ENCODE measurements at regions not wholly inside any gene's neighbourhood (a gene's known extent, or its start where the extent isn't known, plus 50 kb on each side); places are given as distances from the start of the nearest gene placed in this dataset.

DNA sequence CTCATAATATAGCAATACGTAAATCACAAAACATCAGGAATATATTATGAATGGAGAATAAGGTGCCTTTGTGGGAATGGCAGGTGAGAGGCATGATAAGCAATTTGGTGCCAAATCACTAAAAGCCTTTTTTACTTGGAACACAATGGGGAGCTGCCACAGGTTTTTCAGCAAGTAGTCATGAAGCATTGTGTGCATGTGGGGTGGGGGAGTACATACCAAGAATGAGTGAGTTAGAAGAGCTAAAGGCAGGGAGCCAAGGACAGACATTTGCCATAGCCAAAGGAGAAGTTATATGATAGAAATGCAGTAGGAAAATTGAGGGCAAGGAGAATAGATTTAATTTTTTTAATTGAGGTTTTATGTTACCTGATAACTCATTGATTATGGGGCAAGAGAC lies 445.0 kb upstream of the SMC2 start:
- intact Hi-C loops (cut with micrococcal nuclease) (no loop called here), dilution Hi-C loops (cut with MboI; ENCODE audit: extremely low pct_ligation_motif_present, low sequenced_read_pairs) (no loop called here)
- no peaks in the 10 kb centered on the region for H3K9me1 ChIP-seq (replicated peaks; ENCODE audit: control insufficient read depth, extremely low read depth, insufficient read depth, low read length)
- H3K27me3 ChIP-seq (ENCODE audit: control insufficient read depth in 2 of 2, insufficient read depth in 2 of 2, low read length in 2 of 2): no peaks in the 10 kb centered on the region
- H3K36me3 ChIP-seq (ENCODE audit: control insufficient read depth in 2 of 2, extremely low read depth in 1 of 2, insufficient read depth in 2 of 2, low read length in 2 of 2): no peaks in the 10 kb centered on the region
- no peaks in the 10 kb centered on the region for H3K9me3 ChIP-seq (replicated peaks; ENCODE audit: control insufficient read depth, insufficient read depth, low read length)
- CTCF ChIA-PET: no interaction called here
- H4K20me1 ChIP-seq (replicated peaks; ENCODE audit: control insufficient read depth, extremely low read depth, insufficient read depth, low read length): no peaks in the 10 kb centered on the region
- no peak for FAIRE-seq
- H3K27ac ChIP-seq (ENCODE audit: insufficient read depth, low read depth, low read length): no peak overlapping the region
- H3K4me3 ChIP-seq (replicated peaks in 1 of 3; ENCODE audit: insufficient read depth in 1 of 3, low read depth in 1 of 3, low read length in 3 of 3): no peak overlapping the region
- DNase-seq (ENCODE audit: low read depth, low spot score): no peak
- no peaks in the 10 kb centered on the region for H3K79me2 ChIP-seq (ENCODE audit: control insufficient read depth, insufficient read depth, low read length)
- H3K4me2 ChIP-seq (ENCODE audit: insufficient read depth, low read length): no peak overlapping the region
- no peaks in the 10 kb centered on the region for H3K4me1 ChIP-seq (ENCODE audit: control insufficient read depth, extremely low read depth, insufficient read depth, low read length)
- TF ChIP-seq POLR2A (IDR thresholded peaks at IDR 0.05; ENCODE audit: low read depth, low read length) (no peak), FOS (IDR thresholded peaks at IDR 0.05; ENCODE audit: borderline replicate concordance, insufficient read depth, low read length) (no peak), POLR2AphosphoS5 (IDR thresholded peaks at IDR 0.05; ENCODE audit: insufficient read depth, low read depth, low read length) (no peak), JUN (IDR thresholded peaks at IDR 0.05; ENCODE audit: borderline replicate concordance, insufficient read depth, insufficient read length, low read depth) (no peak), EZH2 (IDR thresholded peaks at IDR 0.05; ENCODE audit: borderline replicate concordance, low read depth, low read length, severe bottlenecking) (no peak), MYC (IDR thresholded peaks at IDR 0.05; ENCODE audit: low read depth, low read length) (no peak), GATA2 (IDR thresholded peaks at IDR 0.05; ENCODE audit: insufficient read depth, insufficient read length, low read depth, low read length) (no peak)
- TF ChIP-seq, protein P1, sequence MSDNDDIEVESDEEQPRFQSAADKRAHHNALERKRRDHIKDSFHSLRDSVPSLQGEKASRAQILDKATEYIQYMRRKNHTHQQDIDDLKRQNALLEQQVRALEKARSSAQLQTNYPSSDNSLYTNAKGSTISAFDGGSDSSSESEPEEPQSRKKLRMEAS (IDR thresholded peaks at IDR 0.05; ENCODE audit: insufficient read depth, insufficient read length): no peak
- TF ChIP-seq, protein P2, sequence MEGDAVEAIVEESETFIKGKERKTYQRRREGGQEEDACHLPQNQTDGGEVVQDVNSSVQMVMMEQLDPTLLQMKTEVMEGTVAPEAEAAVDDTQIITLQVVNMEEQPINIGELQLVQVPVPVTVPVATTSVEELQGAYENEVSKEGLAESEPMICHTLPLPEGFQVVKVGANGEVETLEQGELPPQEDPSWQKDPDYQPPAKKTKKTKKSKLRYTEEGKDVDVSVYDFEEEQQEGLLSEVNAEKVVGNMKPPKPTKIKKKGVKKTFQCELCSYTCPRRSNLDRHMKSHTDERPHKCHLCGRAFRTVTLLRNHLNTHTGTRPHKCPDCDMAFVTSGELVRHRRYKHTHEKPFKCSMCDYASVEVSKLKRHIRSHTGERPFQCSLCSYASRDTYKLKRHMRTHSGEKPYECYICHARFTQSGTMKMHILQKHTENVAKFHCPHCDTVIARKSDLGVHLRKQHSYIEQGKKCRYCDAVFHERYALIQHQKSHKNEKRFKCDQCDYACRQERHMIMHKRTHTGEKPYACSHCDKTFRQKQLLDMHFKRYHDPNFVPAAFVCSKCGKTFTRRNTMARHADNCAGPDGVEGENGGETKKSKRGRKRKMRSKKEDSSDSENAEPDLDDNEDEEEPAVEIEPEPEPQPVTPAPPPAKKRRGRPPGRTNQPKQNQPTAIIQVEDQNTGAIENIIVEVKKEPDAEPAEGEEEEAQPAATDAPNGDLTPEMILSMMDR (IDR thresholded peaks at IDR 0.05; ENCODE audit: extremely low read depth in 1 of 2, insufficient read depth in 1 of 2, low read depth in 1 of 2, low read length in 2 of 2): no peak
- no TSS peak for BruUV-seq (replicated peaks)
- H2AFZ ChIP-seq (ENCODE audit: low read depth, low read length): no peak overlapping the region
- no peak overlapping the region for H3K9ac ChIP-seq (replicated peaks; ENCODE audit: extremely low read depth, insufficient read depth, low read length)
- POLR2A ChIA-PET: no interaction called here
